ENCODE measurements at regions not wholly inside any gene's neighbourhood (a gene's known extent, or its start where the extent isn't known, plus 50 kb on each side); places are given as distances from the start of the nearest gene placed in this dataset.

GRCh38 chr22:47279746-47280145 is 517.3 kb downstream of the TBC1D22A start:
- H3K9me2 ChIP-seq (ENCODE audit: insufficient read depth) = no peaks in the 10 kb centered on the region
- no peak overlapping the region for H3K4me3 Mint-ChIP-seq
- H4K20me1 ChIP-seq (replicated peaks; ENCODE audit: insufficient read depth) = no peaks in the 10 kb centered on the region
- H3K36me3 ChIP-seq (ENCODE audit: insufficient read depth) = 0 out of 2 replicates have a peak, but pooled peaks cover 4% of the 10 kb centered on the region
- peaks cover 98% of the 10 kb centered on the region for H3K9me3 Mint-ChIP-seq
- DNase-seq (ENCODE audit: low spot score) (no peak), ATAC-seq (no peak)
- no peak overlapping the region for H3K4me2 ChIP-seq
- H3K4me3 ChIP-seq = no peak overlapping the region
- H3K27me3 Mint-ChIP-seq (ENCODE audit: insufficient read depth, low read depth, poor library complexity) = peaks cover 10% of the 10 kb centered on the region
- H3K27ac Mint-ChIP-seq = no peak overlapping the region
- H2AFZ ChIP-seq = no peak overlapping the region
- peaks cover 53% of the 10 kb centered on the region for H3K36me3 Mint-ChIP-seq (ENCODE audit: low read depth)
- TF ChIP-seq EZH2 (IDR thresholded peaks at IDR 0.05; ENCODE audit: low read depth, unreplicated experiment) = no peak
- no peak for TF ChIP-seq ZNF462 (CRISPR knock-in tag; IDR thresholded peaks at IDR 0.05)
- no peak for TF ChIP-seq EZH2phosphoT487 (IDR thresholded peaks at IDR 0.05; ENCODE audit: unreplicated experiment)
- no peak for TF ChIP-seq CREB1 (CRISPR knock-in tag; IDR thresholded peaks at IDR 0.05; ENCODE audit: low read depth)
- no peak for TF ChIP-seq REST (IDR thresholded peaks at IDR 0.05; ENCODE audit: unreplicated experiment)
- TF ChIP-seq NANOG (IDR thresholded peaks at IDR 0.05; ENCODE audit: borderline replicate concordance) = no peak
- TF ChIP-seq ZNF331 (CRISPR knock-in tag; IDR thresholded peaks at IDR 0.05; ENCODE audit: low read depth) = no peak
- TF ChIP-seq CTCF (conservative IDR thresholded peaks at IDR 0.05; ENCODE audit: low read depth in 2 of 2) = no peak
- TF ChIP-seq STAT1 (IDR thresholded peaks at IDR 0.05; ENCODE audit: unreplicated experiment) = no peak
- TF ChIP-seq POLR2AphosphoS5 (IDR thresholded peaks at IDR 0.05; ENCODE audit: low read depth) = no peak
- no peak for TF ChIP-seq ETS1 (IDR thresholded peaks at IDR 0.05)
- no peak for TF ChIP-seq JUNB (IDR thresholded peaks at IDR 0.05; ENCODE audit: unreplicated experiment)
- no peak for TF ChIP-seq ZNF114 (CRISPR knock-in tag; IDR thresholded peaks at IDR 0.05)
- H3K4me1 Mint-ChIP-seq = no peaks in the 10 kb centered on the region
- H3K4me1 ChIP-seq (ENCODE audit: insufficient read depth) = no peaks in the 10 kb centered on the region
- H3K27me3 ChIP-seq (ENCODE audit: insufficient read depth) = no peaks in the 10 kb centered on the region
- no peaks in the 10 kb centered on the region for H3F3A ChIP-seq (replicated peaks; ENCODE audit: low read depth)
- H3K79me2 ChIP-seq (replicated peaks; ENCODE audit: insufficient read depth) = no peaks in the 10 kb centered on the region
- no peak overlapping the region for H3K27ac ChIP-seq (ENCODE audit: low read depth)

Measured in GM23338 (cell line).